GM18511 (cell line): ENCODE measurements at regions not wholly inside any gene's neighbourhood (a gene's known extent, or its start where the extent isn't known, plus 50 kb on each side); places are given as distances from the start of the nearest gene placed in this dataset.

Experiments used
- ATAC-seq: cut with Tn5 transposase; IDR thresholded peaks from one replicate; pipeline ENCODE4 v1.9.1; 2021; ENCODE audit warnings: mild to moderate bottlenecking, moderate library complexity; ENCODE audit not compliant: unreplicated experiment

DNA sequence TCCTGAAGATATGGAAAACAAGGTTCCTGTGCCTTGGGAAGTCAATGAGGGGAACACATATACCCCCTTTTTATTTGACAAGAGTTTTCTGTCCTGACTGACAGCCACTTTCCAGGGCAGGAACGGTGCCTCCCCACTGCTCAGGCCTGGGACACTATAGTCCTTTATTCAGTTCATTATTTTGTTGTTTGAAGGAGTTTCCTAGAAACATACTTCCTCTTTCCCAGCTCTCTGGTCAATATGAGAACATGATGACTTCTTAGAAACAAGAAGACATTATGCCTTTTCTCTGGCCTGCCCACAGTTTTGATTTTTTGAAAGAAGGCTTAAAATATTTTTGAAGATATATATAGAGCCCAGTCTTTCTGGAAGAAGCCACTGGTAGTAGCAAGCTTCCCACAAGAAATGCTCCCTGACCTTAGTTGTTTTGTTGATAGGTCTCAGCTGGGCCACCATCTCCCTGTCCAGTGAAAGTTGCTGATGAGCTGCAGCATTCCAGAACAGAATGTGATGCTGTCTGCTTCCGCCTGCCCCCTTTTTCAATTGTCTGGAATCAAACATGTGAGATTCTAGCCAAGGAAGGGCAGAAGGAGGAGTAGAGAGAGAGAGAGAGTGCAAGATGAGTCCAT is 122.7 kb upstream of the ADRA1D start:
- no peak for ATAC-seq

- ATAC-seq = no peak
These were observed 121.8 kb upstream of the ADRA1D start for GRCh38 chr20:4370851-4371250.

DNA sequence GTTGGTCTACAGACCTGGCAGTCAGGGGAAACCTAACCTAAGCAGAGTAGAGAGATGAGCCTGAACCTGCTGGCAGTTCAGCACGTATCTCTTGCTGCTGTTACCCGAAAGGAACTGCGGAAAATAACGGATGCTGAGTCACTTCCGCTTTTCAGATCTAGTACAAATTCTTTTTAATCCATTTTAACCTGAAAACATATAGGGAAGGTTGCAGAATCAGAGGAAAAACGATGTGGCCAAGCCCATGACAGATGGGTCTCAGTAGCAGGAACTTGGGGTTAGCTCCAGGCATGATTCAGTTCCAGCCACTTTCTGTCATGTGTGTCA is 120.7 kb upstream of the ADRA1D start:
- peak; percentile 78 for ATAC-seq

- ATAC-seq = no peak
These were observed 120.2 kb upstream of the ADRA1D start for GRCh38 chr20:4369119-4369797.

DNA sequence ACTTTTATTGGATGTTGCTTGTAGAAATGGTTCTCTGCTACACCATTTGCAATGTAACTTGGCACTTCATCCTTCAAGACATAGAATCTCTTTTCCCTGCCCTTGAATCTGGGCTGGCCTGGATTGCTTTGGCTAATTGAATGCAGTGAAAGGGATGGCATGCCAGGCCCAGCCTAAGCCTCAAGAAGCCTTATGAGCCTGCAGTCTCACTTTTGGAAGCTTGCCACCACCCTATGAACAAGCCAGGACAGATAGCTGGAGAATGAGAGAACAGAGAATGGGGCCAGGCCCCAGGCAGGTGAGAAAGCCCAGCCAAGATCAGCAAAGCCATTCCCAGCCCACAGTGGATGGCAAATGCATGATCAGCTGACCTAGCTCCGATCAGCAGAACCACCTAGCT is 117.0 kb upstream of the ADRA1D start:
- ATAC-seq = no peak

DNA sequence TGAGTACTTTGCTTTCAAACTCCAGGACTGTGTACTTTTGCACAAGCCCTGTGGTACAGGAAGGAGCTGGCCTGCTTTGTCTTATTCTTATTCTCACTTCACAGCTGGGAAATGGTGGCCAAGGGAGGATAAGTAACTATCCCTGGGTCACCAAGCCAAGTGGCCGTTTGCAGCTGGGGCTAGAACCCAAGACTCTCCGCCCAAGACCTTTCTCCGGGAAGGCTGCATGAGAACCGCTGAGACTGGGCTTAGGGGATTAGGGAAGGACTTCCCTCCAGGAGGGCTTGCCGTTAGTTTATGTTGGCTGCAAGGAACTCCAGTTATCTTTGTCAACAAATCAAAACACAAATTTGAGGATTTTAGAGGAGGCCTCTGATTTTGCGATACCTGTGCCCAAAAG is 109.5 kb upstream of the ADRA1D start:
- ATAC-seq = no peak

GRCh38 chr20:4352348-4352747 is 103.3 kb upstream of the ADRA1D start:
- ATAC-seq = no peak

- no peak for ATAC-seq
These were observed 101.0 kb upstream of the ADRA1D start for GRCh38 chr20:4350096-4350495.

- no peak for ATAC-seq
These were observed 95.6 kb upstream of the ADRA1D start for GRCh38 chr20:4344670-4345069.

DNA sequence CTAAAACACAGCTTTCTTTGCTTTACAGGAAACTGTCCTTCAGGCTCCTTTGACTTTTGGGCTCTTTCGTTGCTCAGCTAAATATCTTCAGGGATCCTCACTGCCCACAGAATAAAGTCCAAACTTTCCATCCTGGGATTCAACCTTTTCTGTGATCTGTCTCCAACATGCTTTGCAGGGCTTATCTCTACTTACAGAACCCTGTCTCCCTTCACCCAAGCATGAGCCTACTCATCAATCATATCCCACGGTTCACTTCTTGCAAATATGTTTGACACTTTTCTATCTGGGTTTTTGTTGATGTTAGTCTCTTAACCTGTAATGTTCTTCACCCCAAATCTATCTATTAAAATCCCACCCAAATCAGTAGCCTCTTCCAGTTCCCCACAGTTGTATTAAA is 93.5 kb upstream of the ADRA1D start:
- no peak for ATAC-seq

DNA sequence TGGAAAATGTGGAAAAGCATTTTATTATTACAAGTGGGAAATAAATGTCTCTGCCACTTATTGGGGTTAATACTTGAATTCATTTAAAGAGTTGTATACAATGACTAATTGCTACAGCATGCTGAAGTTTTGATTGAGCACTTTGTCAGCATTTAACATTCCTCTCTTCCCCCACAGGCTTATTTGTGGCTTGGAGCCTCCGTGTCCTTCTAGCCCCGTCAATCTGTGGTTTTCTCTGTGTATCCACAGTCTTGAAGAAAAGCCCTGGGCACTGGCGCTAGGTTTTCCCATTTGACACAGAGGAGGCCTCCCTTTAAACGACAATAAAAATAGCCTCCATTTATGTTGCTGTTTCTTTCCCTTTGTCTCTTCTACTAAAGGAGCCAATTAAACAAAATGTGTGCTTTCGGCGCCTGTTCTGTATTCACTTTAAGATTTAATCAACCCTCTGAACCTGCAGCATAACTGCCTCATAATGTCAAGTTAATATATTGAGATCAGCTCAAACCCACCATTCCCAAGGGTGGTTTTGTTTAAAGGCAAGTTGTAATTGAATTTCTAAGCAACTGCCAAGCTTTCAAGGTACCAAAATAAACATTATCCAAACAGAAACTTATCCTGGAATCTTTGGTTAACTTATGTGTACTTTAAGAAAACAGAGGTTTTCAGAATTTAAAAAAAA is 92.9 kb upstream of the ADRA1D start:
- no peak for ATAC-seq

DNA sequence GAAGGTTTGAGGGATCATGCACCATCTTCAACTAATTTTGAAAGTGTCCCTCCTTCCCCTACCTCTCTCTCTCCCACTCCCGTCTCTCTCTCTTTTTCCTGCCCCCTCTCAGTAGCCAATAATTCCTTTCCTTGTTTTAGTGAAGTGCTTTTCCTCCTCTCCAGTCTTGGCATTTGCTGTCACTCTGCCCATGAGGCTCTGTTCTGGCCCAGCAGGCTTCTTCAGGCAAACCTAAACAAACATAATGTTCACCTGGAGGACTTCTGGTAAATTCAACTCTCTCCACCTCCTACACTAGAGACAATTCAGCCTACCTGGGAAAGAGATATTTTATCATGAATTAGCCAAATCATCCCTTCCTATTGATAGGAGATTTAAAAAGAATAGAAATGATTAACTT is 86.6 kb upstream of the ADRA1D start:
- no peak for ATAC-seq

GRCh38 chr20:4332121-4332860 is 83.2 kb upstream of the ADRA1D start:
- no peak for ATAC-seq

GRCh38 chr20:4330011-4330410 is 80.9 kb upstream of the ADRA1D start:
- no peak for ATAC-seq

DNA sequence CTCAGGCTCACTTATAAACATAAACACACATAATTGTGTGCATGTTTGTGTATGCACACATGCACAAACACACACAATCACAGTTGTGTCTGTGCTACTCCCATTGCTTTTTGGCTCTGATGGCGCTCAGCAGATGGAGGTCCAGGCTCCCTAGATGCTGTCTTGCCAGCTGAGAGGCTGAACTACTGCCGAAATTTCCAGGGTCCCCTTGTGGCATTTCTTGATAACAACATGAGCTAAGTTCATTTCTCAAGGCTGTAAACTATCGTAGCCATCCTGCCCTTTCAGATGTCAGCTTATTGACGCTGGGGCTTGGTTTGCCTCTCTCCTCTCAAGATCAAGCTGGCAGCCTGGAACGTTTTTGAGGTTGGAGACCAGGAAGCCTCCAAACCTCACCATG is 80.1 kb upstream of the ADRA1D start:
- ATAC-seq = no peak

GRCh38 chr20:4328541-4328940 is 79.5 kb upstream of the ADRA1D start:
- ATAC-seq = no peak

DNA sequence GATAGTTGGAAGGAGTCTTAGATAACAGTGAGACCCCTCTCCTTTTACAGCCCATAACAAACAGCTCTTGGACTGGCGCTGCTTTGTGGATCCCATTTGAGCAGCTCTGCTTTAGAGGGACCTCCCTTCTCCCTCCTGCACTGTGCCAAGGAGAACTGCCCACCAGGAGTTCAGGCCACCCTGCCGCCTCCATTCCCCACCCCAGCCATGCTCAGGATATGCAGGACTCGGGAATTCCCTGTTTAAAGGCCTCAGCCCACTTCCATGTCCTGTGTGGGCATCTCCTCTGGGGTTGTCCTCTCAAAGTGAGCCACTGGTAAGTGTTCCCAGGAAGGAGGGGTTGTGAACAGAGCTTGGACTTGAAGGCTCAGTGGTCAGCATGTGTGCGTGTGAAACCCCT is 78.9 kb upstream of the ADRA1D start:
- ATAC-seq = no peak

- no peak for ATAC-seq
These were observed 77.3 kb upstream of the ADRA1D start for GRCh38 chr20:4326195-4327065.

DNA sequence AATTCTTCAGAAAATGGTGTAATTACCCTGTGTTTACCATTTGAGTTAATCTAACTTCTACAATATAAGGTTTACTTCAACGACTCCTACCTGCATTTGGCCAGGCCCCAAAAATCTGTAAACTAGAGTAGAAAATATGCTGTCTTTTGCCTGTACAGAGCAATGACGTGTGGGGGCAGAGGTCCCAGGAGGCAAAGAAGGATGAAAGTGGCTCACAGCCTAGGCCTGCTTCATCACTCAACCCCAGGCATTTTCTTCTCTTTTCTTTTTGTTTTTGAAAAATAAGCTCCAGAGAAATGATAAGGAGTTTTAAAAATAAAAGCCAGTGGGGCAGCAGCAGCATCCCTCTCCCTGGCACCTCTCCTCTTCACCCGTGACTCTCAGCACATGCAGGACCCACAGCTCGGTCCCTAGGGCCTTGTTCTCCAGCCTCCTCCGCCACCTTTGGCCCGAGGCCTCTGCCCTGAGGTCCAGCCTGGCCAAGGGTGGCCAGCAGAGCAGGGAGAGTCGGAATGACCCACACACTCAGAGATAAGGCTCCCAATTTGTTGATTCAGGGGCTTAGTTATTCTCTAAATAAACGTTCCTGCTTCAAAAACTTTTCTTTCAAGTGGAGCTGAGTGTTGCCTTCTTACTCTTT is 76.6 kb upstream of the ADRA1D start:
- no peak for ATAC-seq

GRCh38 chr20:4324611-4325243 is 75.6 kb upstream of the ADRA1D start:
- no peak for ATAC-seq
